ENCODE measurements at regions not wholly inside any gene's neighbourhood (a gene's known extent, or its start where the extent isn't known, plus 50 kb on each side); places are given as distances from the start of the nearest gene placed in this dataset.

- TF ChIP-seq CTCF (IDR thresholded peaks at IDR 0.05), result no peak
These were observed 310.0 kb upstream of the IRX1 start for GRCh38 chr5:3285621-3286020.

DNA sequence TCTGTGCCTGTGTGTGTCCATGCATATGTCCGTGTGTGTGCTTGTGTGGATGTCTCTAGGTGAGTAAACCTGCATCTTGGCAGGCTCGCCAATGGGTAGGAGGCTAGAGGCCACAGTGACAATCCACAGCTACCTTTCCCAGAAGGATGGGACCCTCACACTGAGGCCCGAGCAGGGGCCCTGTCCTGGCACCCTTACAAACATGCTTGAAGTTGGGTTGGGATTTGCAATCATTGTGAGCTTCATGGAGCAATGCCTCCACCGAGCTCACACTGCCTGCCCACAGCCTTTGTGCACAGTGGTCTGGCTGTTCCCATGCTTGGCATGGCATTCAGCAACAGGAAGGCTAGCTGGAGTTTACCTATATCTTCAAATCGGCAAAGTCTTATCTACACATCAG is 311.1 kb upstream of the IRX1 start:
- TF ChIP-seq CTCF (IDR thresholded peaks at IDR 0.05), result no peak

GRCh38 chr5:3282841-3283240 is 312.8 kb upstream of the IRX1 start:
- TF ChIP-seq CTCF (IDR thresholded peaks at IDR 0.05), result no peak

DNA sequence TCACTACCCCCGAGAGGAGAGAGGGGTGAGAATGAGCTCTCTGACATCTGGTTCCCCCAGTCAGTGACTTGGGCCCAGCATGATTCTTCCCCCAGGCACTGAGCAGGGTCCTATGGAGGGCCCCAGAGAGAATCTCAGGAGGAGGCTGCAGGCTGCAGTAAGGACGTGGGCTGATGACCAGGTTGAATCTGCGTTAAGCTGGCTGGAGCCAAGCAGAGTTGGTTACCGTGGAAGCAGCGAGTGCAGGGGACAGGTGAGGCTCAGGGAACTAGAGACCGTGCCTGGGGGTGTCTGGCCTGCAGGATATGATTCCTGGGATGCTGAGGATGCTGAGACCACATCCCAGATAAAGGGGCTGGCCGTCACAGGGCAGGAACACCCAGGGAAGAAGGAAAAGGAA is 314.3 kb upstream of the IRX1 start:
- no peak for TF ChIP-seq CTCF (IDR thresholded peaks at IDR 0.05)

DNA sequence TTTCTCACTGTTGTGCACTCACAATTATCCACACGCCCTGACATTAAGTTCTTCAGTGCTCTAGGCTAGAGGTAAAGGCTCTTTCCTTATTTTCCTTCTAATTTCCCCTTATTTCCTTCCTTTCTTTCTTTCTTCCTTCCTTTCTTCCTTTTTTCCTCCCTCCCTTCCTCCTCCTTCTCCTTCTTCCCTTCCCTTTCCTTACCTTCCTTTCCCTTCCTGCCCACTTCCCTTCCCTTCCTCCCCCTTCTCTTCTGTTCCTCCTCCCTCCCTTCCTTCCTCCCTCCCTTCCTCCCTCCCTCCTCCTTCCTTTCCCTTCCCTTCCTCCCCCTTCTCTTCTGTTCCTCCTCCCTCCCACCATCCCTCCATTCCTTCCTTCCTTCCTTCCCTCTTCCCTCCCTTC is 317.0 kb upstream of the IRX1 start:
- TF ChIP-seq CTCF (IDR thresholded peaks at IDR 0.05), result no peak

- no peak for TF ChIP-seq CTCF (IDR thresholded peaks at IDR 0.05)
These were observed 317.9 kb upstream of the IRX1 start for GRCh38 chr5:3277590-3278196.

- no peak for TF ChIP-seq CTCF (IDR thresholded peaks at IDR 0.05)
These were observed 318.7 kb upstream of the IRX1 start for GRCh38 chr5:3276896-3277295.

Measured in LNCAP (cell line).